ENCODE measurements at regions not wholly inside any gene's neighbourhood (a gene's known extent, or its start where the extent isn't known, plus 50 kb on each side); places are given as distances from the start of the nearest gene placed in this dataset.

GRCh38 chr15:91561371-91562100, 292.0 kb upstream of the SLCO3A1 start:
- TF ChIP-seq, protein P1, sequence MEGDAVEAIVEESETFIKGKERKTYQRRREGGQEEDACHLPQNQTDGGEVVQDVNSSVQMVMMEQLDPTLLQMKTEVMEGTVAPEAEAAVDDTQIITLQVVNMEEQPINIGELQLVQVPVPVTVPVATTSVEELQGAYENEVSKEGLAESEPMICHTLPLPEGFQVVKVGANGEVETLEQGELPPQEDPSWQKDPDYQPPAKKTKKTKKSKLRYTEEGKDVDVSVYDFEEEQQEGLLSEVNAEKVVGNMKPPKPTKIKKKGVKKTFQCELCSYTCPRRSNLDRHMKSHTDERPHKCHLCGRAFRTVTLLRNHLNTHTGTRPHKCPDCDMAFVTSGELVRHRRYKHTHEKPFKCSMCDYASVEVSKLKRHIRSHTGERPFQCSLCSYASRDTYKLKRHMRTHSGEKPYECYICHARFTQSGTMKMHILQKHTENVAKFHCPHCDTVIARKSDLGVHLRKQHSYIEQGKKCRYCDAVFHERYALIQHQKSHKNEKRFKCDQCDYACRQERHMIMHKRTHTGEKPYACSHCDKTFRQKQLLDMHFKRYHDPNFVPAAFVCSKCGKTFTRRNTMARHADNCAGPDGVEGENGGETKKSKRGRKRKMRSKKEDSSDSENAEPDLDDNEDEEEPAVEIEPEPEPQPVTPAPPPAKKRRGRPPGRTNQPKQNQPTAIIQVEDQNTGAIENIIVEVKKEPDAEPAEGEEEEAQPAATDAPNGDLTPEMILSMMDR (IDR thresholded peaks at IDR 0.05; ENCODE audit: low read depth, low read length): no peak
- Histone ChIP-seq H3K4me3 (no peak overlapping the region), H3K4me1 (ENCODE audit: low read depth) (no peaks in the 10 kb centered on the region), H3K27ac (no peak overlapping the region), H3K36me3 (no peaks in the 10 kb centered on the region), H3K27me3 (no peaks in the 10 kb centered on the region), H3K9me3 (ENCODE audit: low read depth) (no peaks in the 10 kb centered on the region)
- peak in 1 of 2 donors; percentile 92 for DNase-seq (ENCODE audit: low read depth in 1 of 2, low spot score in 1 of 2)

- H3K4me1 ChIP-seq (ENCODE audit: low read depth): no peaks in the 10 kb centered on the region
- TF ChIP-seq, protein P1 (IDR thresholded peaks at IDR 0.05; ENCODE audit: low read depth, low read length): no peak
- no peak overlapping the region for H3K4me3 ChIP-seq
- H3K27ac ChIP-seq: no peak overlapping the region
- no peaks in the 10 kb centered on the region for H3K36me3 ChIP-seq
- H3K27me3 ChIP-seq: no peaks in the 10 kb centered on the region
- DNase-seq (ENCODE audit: low read depth in 1 of 2, low spot score in 1 of 2): no peak
- no peaks in the 10 kb centered on the region for H3K9me3 ChIP-seq (ENCODE audit: low read depth)
Observed at GRCh38 chr15:91562698-91563097, 290.8 kb upstream of the SLCO3A1 start.

DNA sequence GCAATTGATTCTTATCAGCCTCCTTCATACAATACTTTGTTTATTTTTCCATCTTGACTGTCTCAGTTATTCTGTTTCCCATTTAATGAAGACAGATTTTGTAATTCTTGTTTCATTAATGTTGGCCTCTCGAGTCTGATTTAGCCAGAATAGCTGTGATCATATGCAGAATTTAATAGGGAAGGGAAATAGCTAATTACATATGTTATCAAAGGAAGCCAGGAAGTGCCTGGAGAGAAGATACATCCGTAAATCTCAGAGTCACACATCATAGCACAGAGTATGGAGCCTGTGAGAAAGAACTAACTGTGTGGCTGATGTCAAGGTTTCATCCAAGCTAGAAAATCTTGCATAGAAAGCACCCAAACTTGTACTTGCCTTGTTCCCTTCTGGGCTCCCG, 288.9 kb upstream of the SLCO3A1 start:
- Histone ChIP-seq H3K9me3 (ENCODE audit: low read depth) (no peaks in the 10 kb centered on the region), H3K4me3 (no peak overlapping the region), H3K4me1 (ENCODE audit: low read depth) (no peaks in the 10 kb centered on the region), H3K36me3 (no peaks in the 10 kb centered on the region), H3K27ac (no peak overlapping the region), H3K27me3 (no peaks in the 10 kb centered on the region)
- TF ChIP-seq, protein P1 (IDR thresholded peaks at IDR 0.05; ENCODE audit: low read depth, low read length): no peak
- DNase-seq (ENCODE audit: low read depth in 1 of 2, low spot score in 1 of 2): no peak

GRCh38 chr15:91566141-91566540, 287.4 kb upstream of the SLCO3A1 start:
- Histone ChIP-seq H3K27ac (no peak overlapping the region), H3K9me3 (ENCODE audit: low read depth) (no peaks in the 10 kb centered on the region), H3K4me1 (ENCODE audit: low read depth) (no peaks in the 10 kb centered on the region), H3K27me3 (no peaks in the 10 kb centered on the region), H3K36me3 (no peaks in the 10 kb centered on the region), H3K4me3 (no peak overlapping the region)
- DNase-seq (ENCODE audit: low read depth in 1 of 2, low spot score in 1 of 2): no peak
- TF ChIP-seq, protein P1 (IDR thresholded peaks at IDR 0.05; ENCODE audit: low read depth, low read length): no peak

DNA sequence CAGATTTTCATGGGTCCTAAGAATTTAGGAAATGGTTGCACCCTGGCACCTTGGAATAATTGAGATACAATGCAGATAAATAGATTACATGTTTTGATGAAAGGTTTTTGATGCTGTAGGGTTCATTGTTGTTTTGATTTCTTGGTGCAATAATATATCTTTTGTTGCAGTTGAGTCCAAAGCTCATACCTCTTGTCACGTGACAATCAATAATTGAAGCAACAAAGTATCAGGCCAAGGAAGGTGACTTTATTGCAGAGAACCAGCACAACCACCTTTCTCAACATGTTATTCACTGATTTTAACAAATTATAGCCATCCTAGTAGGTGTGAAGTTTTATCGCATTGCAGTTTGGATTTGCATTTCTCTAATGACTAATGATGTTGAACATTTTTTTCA, 285.5 kb upstream of the SLCO3A1 start:
- Histone ChIP-seq H3K27me3 (no peaks in the 10 kb centered on the region), H3K27ac (no peak overlapping the region), H3K36me3 (no peaks in the 10 kb centered on the region), H3K4me3 (no peak overlapping the region), H3K4me1 (ENCODE audit: low read depth) (no peaks in the 10 kb centered on the region), H3K9me3 (ENCODE audit: low read depth) (no peaks in the 10 kb centered on the region)
- DNase-seq (ENCODE audit: low read depth in 1 of 2, low spot score in 1 of 2): no peak
- TF ChIP-seq, protein P1 (IDR thresholded peaks at IDR 0.05; ENCODE audit: low read depth, low read length): no peak

Data from cardiac muscle cell (in vitro differentiated cells and primary cell).